Kidney (tissue), 13 donors: ENCODE measurements at regions not wholly inside any gene's neighbourhood (a gene's known extent, or its start where the extent isn't known, plus 50 kb on each side); places are given as distances from the start of the nearest gene placed in this dataset.

Experiments used
- DNase-seq, 5 donors: peaks; one replicate each; pipeline ENCODE4 v3.0.0-alpha.2; 2013 to 2020
- FAIRE-seq: peaks from 2 replicates; lab custom pipeline; 2012; peaks lifted over from hg19 to GRCh38; lab: Jason Lieb, UNC
- H3K27ac ChIP-seq, 2 donors: one replicate each; pipeline ENCODE4 v1.7.0; 2013; ENCODE audit warnings: low read depth in 2 of 2, low read length in 2 of 2, inconsistent platforms in 1 of 2
- H3K27me3 ChIP-seq: one replicate; pipeline ENCODE4 v1.7.1; 2013; ENCODE audit warnings: low read length, inconsistent platforms; ENCODE audit not compliant: control insufficient read depth, insufficient read depth
- H3K36me3 ChIP-seq, 3 donors: one replicate each; pipeline versions ENCODE4 v1.7.0 to v1.7.1; 2013; ENCODE audit warnings: low read length in 3 of 3, control low read depth in 1 of 3, inconsistent platforms in 1 of 3; ENCODE audit not compliant: insufficient read depth in 3 of 3, control insufficient read depth in 2 of 3
- H3K4me1 ChIP-seq, 3 donors: one replicate each; pipeline versions ENCODE4 v1.7.0 to v1.7.1; 2013; ENCODE audit warnings: low read length in 3 of 3, inconsistent platforms in 1 of 3, low read depth in 1 of 3; ENCODE audit not compliant: control insufficient read depth in 2 of 3, insufficient read depth in 2 of 3
- H3K4me3 ChIP-seq, 3 donors: one replicate each; pipeline versions ENCODE4 v1.7.0 to v1.8.1; 2013; ENCODE audit warnings: low read length in 3 of 3, control low read depth in 1 of 3, inconsistent platforms in 1 of 3
- H3K9ac ChIP-seq, 3 donors: one replicate each; pipeline versions ENCODE4 v1.7.0 to v1.7.1; 2013; ENCODE audit warnings: low read length in 3 of 3, control low read depth in 1 of 3, inconsistent platforms in 1 of 3
- H3K9me3 ChIP-seq, 3 donors: one replicate each; pipeline versions ENCODE4 v1.7.0 to v1.7.1; 2013; ENCODE audit warnings: low read length in 3 of 3, control low read depth in 1 of 3, inconsistent platforms in 1 of 3; ENCODE audit not compliant: control insufficient read depth in 2 of 3, insufficient read depth in 1 of 3
- CTCF ChIP-seq: IDR thresholded peaks from 3 replicates; pipeline ENCODE4 v1.5.1; 2012; ENCODE audit warnings: mild to moderate bottlenecking, moderate library complexity, borderline replicate concordance; ENCODE audit not compliant: insufficient read depth; ENCODE audit errors: extremely low read depth
- intact Hi-C: fragments of 100-400 bp; cut with DNase I; formaldehyde crosslinking; loops from one replicate; pipeline ENCODE4 v1.11.1; 2022
- donor health status: control.
- donor health status: control.
- donor health status: control.
- donor health status: control.
- donor health status: control.
- donor health status: DM: yes; HTN: yes; CAD: no.
- donor health status: Normal renal cell carcinoma (clear cell type).

DNA sequence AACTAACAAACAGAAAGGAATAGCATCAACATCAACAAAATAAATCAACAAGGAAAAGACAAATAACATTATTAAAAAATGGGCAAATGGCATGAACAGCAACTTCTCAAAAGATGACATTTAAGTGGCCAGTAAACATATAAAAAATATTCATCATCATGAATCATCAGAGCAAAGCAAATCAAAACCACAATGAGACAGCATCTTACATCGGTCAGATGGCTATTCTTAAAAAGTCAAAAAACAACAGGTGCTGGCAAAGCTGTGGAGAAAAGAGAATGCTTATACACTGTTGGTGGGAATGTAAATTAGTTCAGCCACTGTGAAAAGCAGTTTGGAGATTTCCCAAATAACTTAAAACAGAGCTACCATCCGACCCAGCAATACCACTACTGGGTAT is 327.1 kb downstream of the CMPK2 start:
- H3K27me3 ChIP-seq: no peaks in the 10 kb centered on the region
- H3K9me3 ChIP-seq: no peaks in the 10 kb centered on the region
- H3K36me3 ChIP-seq: no peaks in the 10 kb centered on the region
- H3K9ac ChIP-seq: no peak overlapping the region
- intact Hi-C loops: no loop called here
- no peak for DNase-seq
- no peaks in the 10 kb centered on the region for H3K4me1 ChIP-seq
- H3K4me3 ChIP-seq: no peak overlapping the region
- no peak for FAIRE-seq
- no peak for TF ChIP-seq CTCF
- H3K27ac ChIP-seq: no peak overlapping the region

- no peaks in the 10 kb centered on the region for H3K9me3 ChIP-seq
- H3K9ac ChIP-seq: no peak overlapping the region
- no peak overlapping the region for H3K4me3 ChIP-seq
- no peaks in the 10 kb centered on the region for H3K4me1 ChIP-seq
- no peak overlapping the region for H3K27ac ChIP-seq
- H3K27me3 ChIP-seq: no peaks in the 10 kb centered on the region
- H3K36me3 ChIP-seq: no peaks in the 10 kb centered on the region
- FAIRE-seq (no peak), DNase-seq (peak in 2 of 5 donors; percentile 68 to 79)
- no peak for TF ChIP-seq CTCF
- intact Hi-C loops: no loop called here
Measured at GRCh38 chr2:6545336-6545735, 320.4 kb downstream of the CMPK2 start.

DNA sequence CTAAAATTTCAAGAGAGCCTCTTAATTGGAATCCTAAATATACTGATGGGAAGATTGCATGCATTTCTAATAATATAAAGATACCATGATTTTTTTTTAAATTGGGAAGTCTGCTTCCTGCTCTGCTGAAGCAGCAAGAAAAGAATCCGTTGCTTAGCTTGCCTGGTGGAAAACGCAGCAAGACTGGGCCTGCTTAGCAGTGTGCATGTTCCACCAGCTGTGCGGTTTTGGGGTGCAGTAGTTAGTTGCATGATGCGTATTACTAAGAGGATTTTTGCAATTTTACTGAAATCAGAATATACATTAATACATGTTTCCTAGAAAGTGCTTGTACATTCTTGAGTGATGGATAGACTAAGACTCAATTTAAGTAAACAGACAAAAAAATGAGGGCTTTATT is 319.9 kb downstream of the CMPK2 start:
- no peak for DNase-seq
- no peaks in the 10 kb centered on the region for H3K36me3 ChIP-seq
- no peak overlapping the region for H3K9ac ChIP-seq
- H3K4me1 ChIP-seq: no peaks in the 10 kb centered on the region
- intact Hi-C loops: no loop called here
- H3K27me3 ChIP-seq: no peaks in the 10 kb centered on the region
- no peak overlapping the region for H3K4me3 ChIP-seq
- H3K9me3 ChIP-seq: no peaks in the 10 kb centered on the region
- H3K27ac ChIP-seq: no peak overlapping the region
- TF ChIP-seq CTCF: no peak
- no peak for FAIRE-seq

DNA sequence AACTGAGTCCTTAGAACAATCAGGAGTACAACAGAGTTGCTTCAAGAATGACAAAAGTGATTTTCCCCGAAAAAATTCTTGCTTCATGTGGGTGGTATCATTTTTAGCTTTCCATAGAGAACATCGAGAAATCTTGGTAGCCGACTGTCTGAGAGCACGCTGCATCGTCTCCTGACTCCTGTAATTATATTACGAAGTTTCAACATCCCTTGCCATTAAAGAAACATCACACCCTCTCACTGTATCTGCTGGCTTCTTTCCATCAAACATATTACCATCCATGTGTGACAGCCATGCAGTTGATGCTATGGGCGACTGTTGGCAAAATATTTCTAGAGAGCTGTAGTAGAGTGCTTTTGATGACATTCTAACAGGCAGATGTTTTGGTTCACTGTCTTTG is 311.2 kb downstream of the CMPK2 start:
- no peak overlapping the region for H3K9ac ChIP-seq
- H3K27me3 ChIP-seq: no peaks in the 10 kb centered on the region
- no peak overlapping the region for H3K4me3 ChIP-seq
- H3K9me3 ChIP-seq: no peaks in the 10 kb centered on the region
- DNase-seq (no peak), FAIRE-seq (no peak)
- no peak overlapping the region for H3K27ac ChIP-seq
- H3K36me3 ChIP-seq: no peaks in the 10 kb centered on the region
- intact Hi-C loops: no loop called here
- H3K4me1 ChIP-seq: no peaks in the 10 kb centered on the region
- TF ChIP-seq CTCF: no peak
